GM10266 (cell line): ENCODE measurements at regions not wholly inside any gene's neighbourhood (a gene's known extent, or its start where the extent isn't known, plus 50 kb on each side); places are given as distances from the start of the nearest gene placed in this dataset.

ENCODE experiments used
- DNase-seq: peaks from one replicate; pipeline ENCODE4 v3.0.0; 2012; ENCODE audit errors: extremely low spot score
- CTCF ChIP-seq: IDR thresholded peaks from 2 replicates; pipeline ENCODE4 v1.5.1; 2012; ENCODE audit warnings: mild to moderate bottlenecking, low read depth; ENCODE audit not compliant: control insufficient read depth, insufficient read depth; ENCODE audit errors: missing control alignments

DNA sequence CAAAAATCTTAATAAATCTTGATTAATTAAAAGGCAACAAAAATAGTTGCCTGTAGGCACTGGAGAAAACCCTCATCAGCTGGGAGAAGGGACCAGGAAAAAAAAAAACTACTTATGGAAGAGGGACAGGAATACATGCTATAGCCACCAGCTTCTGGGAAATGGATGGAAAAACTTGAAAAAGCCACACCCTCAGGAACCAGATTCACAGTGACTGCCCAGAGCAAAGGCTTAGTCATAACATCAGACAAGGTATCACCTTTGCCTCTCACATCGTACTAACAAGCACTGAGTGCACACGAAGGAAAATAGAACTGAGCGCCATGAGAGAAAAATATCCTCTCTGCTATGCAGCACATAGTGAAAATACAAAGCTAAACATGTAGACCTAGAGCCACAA lies 116.9 kb upstream of the GYPC start:
- no peak for TF ChIP-seq CTCF

GRCh38 chr2:126542247-126542646 lies 113.7 kb upstream of the GYPC start:
- no peak for TF ChIP-seq CTCF
- DNase-seq, result no peak

More for the DNA sequence above, 116.9 kb upstream of the GYPC start:
- DNase-seq, result no peak

GRCh38 chr2:126543081-126543480 lies 112.9 kb upstream of the GYPC start:
- DNase-seq, result no peak
- no peak for TF ChIP-seq CTCF

DNA sequence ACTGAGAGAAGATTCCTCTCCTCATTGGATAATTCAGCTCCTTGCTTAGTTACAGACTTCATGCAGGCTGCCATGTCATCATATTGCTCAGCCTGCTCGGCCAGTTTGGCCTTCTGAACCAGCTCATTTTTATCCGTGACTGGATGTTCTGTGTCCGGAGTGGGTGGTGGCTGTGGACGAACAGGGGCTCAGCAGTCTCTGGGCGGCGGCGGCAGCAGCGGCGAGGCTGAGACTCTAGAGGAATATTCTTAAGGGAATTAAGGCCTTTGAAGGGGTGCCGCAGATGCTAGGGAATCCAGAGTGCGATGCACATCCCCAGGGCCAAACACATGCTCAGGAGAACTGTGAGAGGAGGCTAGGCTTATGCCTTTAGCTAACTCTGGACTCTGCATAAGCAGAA lies 97.9 kb upstream of the GYPC start:
- no peak for DNase-seq
- TF ChIP-seq CTCF, result no peak

GRCh38 chr2:126568734-126569133 lies 87.2 kb upstream of the GYPC start:
- TF ChIP-seq CTCF, result no peak
- no peak for DNase-seq

DNA sequence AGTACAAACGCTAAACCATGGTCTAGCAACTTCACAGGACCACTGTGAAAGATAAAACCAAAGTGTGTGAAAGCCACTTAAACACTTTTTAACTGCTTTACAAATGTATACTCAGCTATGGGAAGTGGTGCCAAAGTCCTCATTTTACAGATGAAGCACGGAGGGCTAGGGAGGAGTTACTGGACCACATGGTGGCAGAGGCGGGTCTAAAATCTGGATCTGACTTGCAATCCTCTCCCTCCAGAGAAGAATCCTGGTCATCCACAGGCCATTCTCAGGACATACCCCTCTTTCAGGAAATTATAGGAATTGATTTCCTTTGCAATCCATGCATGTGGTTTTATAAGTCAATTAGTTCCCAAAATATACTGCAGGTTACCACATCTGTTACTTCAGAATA lies 84.6 kb upstream of the GYPC start:
- DNase-seq, result no peak
- no peak for TF ChIP-seq CTCF

DNA sequence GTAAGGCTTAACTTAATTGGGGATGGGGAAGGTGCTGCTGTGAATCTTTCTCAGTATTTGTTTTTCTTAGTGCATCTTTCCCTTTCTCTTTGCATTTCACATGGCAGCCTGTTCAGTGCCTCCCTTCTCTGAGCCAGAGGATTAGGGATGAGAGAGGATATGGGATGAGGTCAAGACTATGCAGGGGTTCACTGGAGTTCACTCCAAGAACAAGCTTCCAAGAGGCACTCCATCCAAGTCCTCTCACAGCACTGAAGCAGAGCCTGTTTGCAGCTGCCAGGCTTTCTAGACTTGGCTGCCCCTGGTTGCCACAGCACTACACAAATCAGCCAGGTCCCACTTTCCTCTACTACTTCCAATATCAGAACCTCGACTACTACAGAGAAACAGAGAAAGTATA lies 80.3 kb upstream of the GYPC start:
- no peak for DNase-seq
- TF ChIP-seq CTCF, result no peak
